Lung (tissue), 11 donors: ENCODE measurements at regions not wholly inside any gene's neighbourhood (a gene's known extent, or its start where the extent isn't known, plus 50 kb on each side); places are given as distances from the start of the nearest gene placed in this dataset.

Experiments
- ATAC-seq: fragments of 200-7000 bp; cut with Tn5 transposase; one replicate; pipeline ENCODE4 v1.9.1; 2020; ENCODE audit warnings: moderate number of reproducible peaks; ENCODE audit not compliant: insufficient read depth, low FRiP score
- DNase-seq, 3 donors: peaks; one replicate each; pipeline ENCODE4 v3.0.0-alpha.2; 2013 to 2017
- H3K27ac ChIP-seq, 2 donors: one replicate each; pipeline ENCODE4 v1.5.1; 2013; ENCODE audit warnings: mild to moderate bottlenecking in 2 of 2, moderate library complexity in 2 of 2, control low read depth in 1 of 2, inconsistent platforms in 1 of 2, low read depth in 1 of 2, low read length in 1 of 2
- H3K27me3 ChIP-seq, 3 donors: one replicate each; pipeline ENCODE4 v1.5.1; 2013; ENCODE audit warnings: low read length in 2 of 3; ENCODE audit not compliant: control insufficient read depth in 3 of 3, insufficient read depth in 3 of 3
- H3K36me3 ChIP-seq, 4 donors: one replicate each; pipeline ENCODE4 v1.5.1; 2013; ENCODE audit warnings: low read length in 4 of 4, mild to moderate bottlenecking in 1 of 4, moderate library complexity in 1 of 4; ENCODE audit not compliant: control insufficient read depth in 4 of 4, insufficient read depth in 4 of 4
- H3K4me1 ChIP-seq, 5 donors: one replicate each; pipeline ENCODE4 v1.5.1; 2013; ENCODE audit warnings: low read length in 5 of 5, mild to moderate bottlenecking in 2 of 5, moderate library complexity in 1 of 5; ENCODE audit not compliant: control insufficient read depth in 5 of 5, insufficient read depth in 5 of 5
- H3K4me3 ChIP-seq: one replicate; pipeline ENCODE4 v1.5.1; 2013; ENCODE audit warnings: mild to moderate bottlenecking, control low read depth, moderate library complexity
- H3K9ac ChIP-seq, 2 donors: one replicate each; pipeline ENCODE4 v1.5.1; 2013; ENCODE audit warnings: low read length in 2 of 2, control low read depth in 1 of 2; ENCODE audit not compliant: insufficient read depth in 1 of 2
- H3K9me3 ChIP-seq, 4 donors: one replicate each; pipeline ENCODE4 v1.5.1; 2013; ENCODE audit warnings: low read length in 3 of 4, mild to moderate bottlenecking in 1 of 4, moderate library complexity in 1 of 4; ENCODE audit not compliant: control insufficient read depth in 4 of 4, insufficient read depth in 3 of 4
- CTCF ChIP-seq: IDR thresholded peaks from 2 replicates; pipeline ENCODE4 v1.5.1; 2012; ENCODE audit warnings: mild to moderate bottlenecking; ENCODE audit errors: control extremely low read depth, extremely low read depth
- WGBS, 2 donors: extraction: QIAGEN DNeasy Blood & Tissue Kit; methylation state at CpG; one replicate each; pipeline ENCODE4 v1.1.7; 2013; 5-methylcytosine and 5-hydroxymethylcytosine counted together
- donor health status: control.
- donor health status: control.
- donor health status: Bipolar disorder and iron deficiency.
- donor health status: healthy.
- donor health status: DM: yes; HTN: yes; CAD: no.

- no peak for ATAC-seq
- TF ChIP-seq CTCF, result no peak
- 79 to 88% methylated on average over 4 of the region's 4 CpGs for WGBS, 2 donors
- Histone ChIP-seq H3K9me3 (peaks cover 0 to 4% (median 0%) of the 10 kb centered on the region in 4 donors), H3K27ac (no peak overlapping the region), H3K27me3 (no peaks in the 10 kb centered on the region), H3K4me3 (no peak overlapping the region), H3K4me1 (no peaks in the 10 kb centered on the region), H3K36me3 (no peaks in the 10 kb centered on the region), H3K9ac (no peak overlapping the region)
- no peak for DNase-seq
These were observed 276.6 kb upstream of the CNR1 start for GRCh38 chr6:88442737-88443136.

GRCh38 chr6:88441346-88441745, 275.2 kb upstream of the CNR1 start:
- ATAC-seq (no peak), DNase-seq (no peak)
- Histone ChIP-seq H3K9ac (no peak overlapping the region), H3K36me3 (no peaks in the 10 kb centered on the region), H3K27ac (no peak overlapping the region), H3K27me3 (no peaks in the 10 kb centered on the region), H3K4me3 (no peak overlapping the region), H3K4me1 (no peaks in the 10 kb centered on the region), H3K9me3 (peaks cover 0 to 4% (median 2%) of the 10 kb centered on the region in 4 donors)
- WGBS, 2 donors, result 79 to 87% methylated on average over 4 of the region's 4 CpGs
- TF ChIP-seq CTCF, result no peak

- Histone ChIP-seq H3K27me3 (no peaks in the 10 kb centered on the region), H3K9me3 (no peaks in the 10 kb centered on the region), H3K4me3 (no peak overlapping the region), H3K27ac (no peak overlapping the region), H3K4me1 (no peaks in the 10 kb centered on the region), H3K36me3 (no peaks in the 10 kb centered on the region), H3K9ac (no peak overlapping the region)
- ATAC-seq (no peak), DNase-seq (no peak)
- 87 to 89% methylated on average over 1 of the region's 1 CpG for WGBS, 2 donors
- no peak for TF ChIP-seq CTCF
These were observed 261.9 kb upstream of the CNR1 start for GRCh38 chr6:88428068-88428467.

GRCh38 chr6:88426005-88426404, 259.9 kb upstream of the CNR1 start:
- no peaks in the 10 kb centered on the region for H3K27me3 ChIP-seq
- WGBS, 2 donors, result 89 to 94% methylated on average over 2 of the region's 2 CpGs

More at GRCh38 chr6:88426005-88426404, 259.9 kb upstream of the CNR1 start:
- ATAC-seq (no peak), DNase-seq (no peak)
- Histone ChIP-seq H3K4me3 (no peak overlapping the region), H3K9me3 (no peaks in the 10 kb centered on the region), H3K36me3 (no peaks in the 10 kb centered on the region), H3K4me1 (no peaks in the 10 kb centered on the region), H3K9ac (no peak overlapping the region), H3K27ac (no peak overlapping the region)
- TF ChIP-seq CTCF, result no peak
